GM12801 (cell line): ENCODE measurements at regions not wholly inside any gene's neighbourhood (a gene's known extent, or its start where the extent isn't known, plus 50 kb on each side); places are given as distances from the start of the nearest gene placed in this dataset.

ENCODE experiments used
- CTCF ChIP-seq: IDR thresholded peaks from one replicate; pipeline ENCODE4 v1.5.1; 2011; ENCODE audit warnings: control low read depth; ENCODE audit not compliant: insufficient read length; ENCODE audit errors: extremely low read depth

- no peak for TF ChIP-seq CTCF
Measured at GRCh38 chr19:31112158-31112557, 237.1 kb downstream of the TSHZ3 start.

GRCh38 chr19:31111741-31112140, 237.5 kb downstream of the TSHZ3 start:
- TF ChIP-seq CTCF, result no peak

GRCh38 chr19:31110336-31110735, 238.9 kb downstream of the TSHZ3 start:
- TF ChIP-seq CTCF, result no peak

GRCh38 chr19:31109636-31110035, 239.6 kb downstream of the TSHZ3 start:
- TF ChIP-seq CTCF, result no peak

- no peak for TF ChIP-seq CTCF
Measured at GRCh38 chr19:31107096-31107495, 242.1 kb downstream of the TSHZ3 start.

GRCh38 chr19:31105761-31106160, 243.5 kb downstream of the TSHZ3 start:
- TF ChIP-seq CTCF, result no peak

GRCh38 chr19:31104451-31104850, 244.8 kb downstream of the TSHZ3 start:
- no peak for TF ChIP-seq CTCF

- no peak for TF ChIP-seq CTCF
Measured at GRCh38 chr19:31103228-31103627, 246.0 kb downstream of the TSHZ3 start.
